ENCODE measurements at regions not wholly inside any gene's neighbourhood (a gene's known extent, or its start where the extent isn't known, plus 50 kb on each side); places are given as distances from the start of the nearest gene placed in this dataset.

DNA sequence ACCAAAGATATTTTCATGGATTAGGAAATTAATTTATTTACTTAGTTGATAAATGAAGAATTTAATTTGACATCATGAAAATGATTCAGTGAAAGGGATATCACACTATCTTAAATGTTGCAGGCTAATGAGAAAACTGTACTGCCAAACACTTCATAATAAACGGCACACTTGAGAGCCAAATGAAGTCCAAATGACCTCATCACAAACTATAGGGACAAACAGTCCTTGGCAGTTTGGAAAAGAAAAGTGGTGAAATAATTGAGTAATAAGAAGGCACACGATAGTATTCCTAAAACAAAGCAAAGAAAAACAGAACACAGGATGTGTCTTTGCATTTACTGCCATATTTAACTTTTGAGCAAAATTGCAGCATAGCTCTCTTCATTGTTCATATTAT, 116.9 kb upstream of the TLR4 start:
- Histone ChIP-seq H3F3A (replicated peaks; ENCODE audit: low read depth) (no peaks in the 10 kb centered on the region), H3K36me3 (ENCODE audit: insufficient read depth) (no peaks in the 10 kb centered on the region), H3K4me3 (no peak overlapping the region), H3K79me2 (replicated peaks; ENCODE audit: insufficient read depth) (no peaks in the 10 kb centered on the region), H4K20me1 (replicated peaks; ENCODE audit: insufficient read depth) (no peaks in the 10 kb centered on the region), H3K4me2 (no peak overlapping the region), H2AFZ (no peak overlapping the region), H3K4me1 (ENCODE audit: insufficient read depth) (no peaks in the 10 kb centered on the region), H3K27me3 (ENCODE audit: insufficient read depth) (no peaks in the 10 kb centered on the region), H3K27ac (ENCODE audit: low read depth) (no peak overlapping the region), H3K9me2 (ENCODE audit: insufficient read depth) (0 out of 2 replicates have a peak, but pooled peaks cover 4% of the 10 kb centered on the region)
- H3K36me3 Mint-ChIP-seq (ENCODE audit: low read depth), result no peaks in the 10 kb centered on the region
- TF ChIP-seq REST (IDR thresholded peaks at IDR 0.05; ENCODE audit: unreplicated experiment), result no peak
- no peak for TF ChIP-seq EZH2 (IDR thresholded peaks at IDR 0.05; ENCODE audit: low read depth, unreplicated experiment)
- DNase-seq (ENCODE audit: low spot score) (no peak), ATAC-seq (no peak)
- H3K27ac Mint-ChIP-seq, result no peak overlapping the region
- no peaks in the 10 kb centered on the region for H3K27me3 Mint-ChIP-seq (ENCODE audit: insufficient read depth, low read depth, poor library complexity)
- H3K4me1 Mint-ChIP-seq, result peaks cover 4% of the 10 kb centered on the region; the same call in 2 of the 3 replicates
- H3K4me3 Mint-ChIP-seq, result no peak overlapping the region
- peaks cover 2% of the 10 kb centered on the region; the same call in 1 of the 3 replicates for H3K9me3 Mint-ChIP-seq

- no peak for DNase-seq (ENCODE audit: low spot score)
- Mint-ChIP-seq H3K36me3 (ENCODE audit: low read depth) (no peaks in the 10 kb centered on the region), H3K27me3 (ENCODE audit: insufficient read depth, low read depth, poor library complexity) (no peaks in the 10 kb centered on the region), H3K4me1 (no peaks in the 10 kb centered on the region), H3K27ac (no peak overlapping the region), H3K4me3 (no peak overlapping the region), H3K9me3 (no peaks in the 10 kb centered on the region)
- Histone ChIP-seq H3K4me2 (no peak overlapping the region), H4K20me1 (replicated peaks; ENCODE audit: insufficient read depth) (no peaks in the 10 kb centered on the region), H3K27me3 (ENCODE audit: insufficient read depth) (no peaks in the 10 kb centered on the region), H3F3A (replicated peaks; ENCODE audit: low read depth) (no peaks in the 10 kb centered on the region), H3K36me3 (ENCODE audit: insufficient read depth) (no peaks in the 10 kb centered on the region), H3K27ac (ENCODE audit: low read depth) (no peak overlapping the region), H3K4me3 (no peak overlapping the region), H2AFZ (no peak overlapping the region), H3K9me2 (ENCODE audit: insufficient read depth) (no peaks in the 10 kb centered on the region), H3K79me2 (replicated peaks; ENCODE audit: insufficient read depth) (no peaks in the 10 kb centered on the region), H3K4me1 (ENCODE audit: insufficient read depth) (no peaks in the 10 kb centered on the region)
- no peak for ATAC-seq
- TF ChIP-seq ZNF114 (CRISPR knock-in tag; IDR thresholded peaks at IDR 0.05), result no peak
- no peak for TF ChIP-seq EZH2 (IDR thresholded peaks at IDR 0.05; ENCODE audit: low read depth, unreplicated experiment)
- TF ChIP-seq ZNF462 (CRISPR knock-in tag; IDR thresholded peaks at IDR 0.05), result no peak
- no peak for TF ChIP-seq CREB1 (CRISPR knock-in tag; IDR thresholded peaks at IDR 0.05; ENCODE audit: low read depth)
- no peak for TF ChIP-seq ZNF331 (CRISPR knock-in tag; IDR thresholded peaks at IDR 0.05; ENCODE audit: low read depth)
- TF ChIP-seq REST (IDR thresholded peaks at IDR 0.05; ENCODE audit: unreplicated experiment), result no peak
- no peak for TF ChIP-seq STAT1 (IDR thresholded peaks at IDR 0.05; ENCODE audit: unreplicated experiment)
Observed at GRCh38 chr9:117574099-117574498, 130.1 kb upstream of the TLR4 start.
